ENCODE measurements at regions not wholly inside any gene's neighbourhood (a gene's known extent, or its start where the extent isn't known, plus 50 kb on each side); places are given as distances from the start of the nearest gene placed in this dataset.

DNA sequence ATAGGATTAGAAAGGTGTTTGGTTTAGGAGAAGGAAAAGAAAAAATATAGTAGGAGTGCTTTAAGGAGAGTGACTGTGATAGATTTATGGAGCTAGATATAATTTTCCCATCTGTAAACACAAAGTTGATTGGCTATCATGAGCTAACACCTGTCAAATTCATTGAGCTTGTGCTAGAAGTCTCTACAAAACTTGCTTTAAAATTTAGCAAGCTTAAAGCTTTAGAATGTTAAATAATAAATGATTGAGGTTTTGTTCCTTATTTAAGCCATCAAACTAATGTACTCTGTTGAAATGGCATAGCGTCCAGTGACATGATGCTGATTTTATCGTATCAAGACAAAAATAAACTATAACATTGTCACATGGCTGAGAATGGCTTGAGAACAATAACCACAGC is 1497.4 kb upstream of the DDX18 start:
- no peak for TF ChIP-seq EZH2 (IDR thresholded peaks at IDR 0.05)
- TF ChIP-seq POLR2AphosphoS5 (IDR thresholded peaks at IDR 0.05; ENCODE audit: borderline replicate concordance, low read depth, low read length), result no peak

Measured in SK-N-MC (cell line).